ENCODE measurements at regions not wholly inside any gene's neighbourhood (a gene's known extent, or its start where the extent isn't known, plus 50 kb on each side); places are given as distances from the start of the nearest gene placed in this dataset.

- no peak for DNase-seq (ENCODE audit: low read depth, low spot score)
Observed at GRCh38 chr11:119491753-119492510, 69.0 kb upstream of the THY1 start.

GRCh38 chr11:119490253-119491006 is 67.5 kb upstream of the THY1 start:
- no peak for DNase-seq (ENCODE audit: low read depth, low spot score)

GRCh38 chr11:119489087-119489486 is 66.1 kb upstream of the THY1 start:
- DNase-seq (ENCODE audit: low read depth, low spot score): no peak

GRCh38 chr11:119488256-119488995 is 65.5 kb upstream of the THY1 start:
- no peak for DNase-seq (ENCODE audit: low read depth, low spot score)

- no peak for DNase-seq (ENCODE audit: low read depth, low spot score)
Observed at GRCh38 chr11:119486691-119487259, 63.8 kb upstream of the THY1 start.

GRCh38 chr11:119486016-119486415 is 63.0 kb upstream of the THY1 start:
- no peak for DNase-seq (ENCODE audit: low read depth, low spot score)

- DNase-seq (ENCODE audit: low read depth, low spot score): no peak
Observed at GRCh38 chr11:119484741-119485605, 62.0 kb upstream of the THY1 start.

- no peak for DNase-seq (ENCODE audit: low read depth, low spot score)
Observed at GRCh38 chr11:119483881-119484371, 61.0 kb upstream of the THY1 start.

GRCh38 chr11:119483341-119483880 is 60.4 kb upstream of the THY1 start:
- DNase-seq (ENCODE audit: low read depth, low spot score): no peak

GRCh38 chr11:119482521-119483011 is 59.6 kb upstream of the THY1 start:
- no peak for DNase-seq (ENCODE audit: low read depth, low spot score)

GRCh38 chr11:119481667-119482400 is 58.9 kb upstream of the THY1 start:
- no peak for DNase-seq (ENCODE audit: low read depth, low spot score)

GRCh38 chr11:119481021-119481666 is 58.2 kb upstream of the THY1 start:
- DNase-seq (ENCODE audit: low read depth, low spot score): no peak

- DNase-seq (ENCODE audit: low read depth, low spot score): no peak
Observed at GRCh38 chr11:119480380-119481020, 57.5 kb upstream of the THY1 start.

- DNase-seq (ENCODE audit: low read depth, low spot score): no peak
Observed at GRCh38 chr11:119479685-119480275, 56.8 kb upstream of the THY1 start.

GRCh38 chr11:119478711-119479285 is 55.8 kb upstream of the THY1 start:
- no peak for DNase-seq (ENCODE audit: low read depth, low spot score)

- DNase-seq (ENCODE audit: low read depth, low spot score): no peak
Observed at GRCh38 chr11:119476666-119477331, 53.8 kb upstream of the THY1 start.

GRCh38 chr11:119476038-119476437 is 53.1 kb upstream of the THY1 start:
- DNase-seq (ENCODE audit: low read depth, low spot score): no peak
